K562 (cell line): ENCODE measurements at regions not wholly inside any gene's neighbourhood (a gene's known extent, or its start where the extent isn't known, plus 50 kb on each side); places are given as distances from the start of the nearest gene placed in this dataset.
A peak's percentile ranks its signal among the peaks of the same experiment; 100 is the strongest.

ENCODE experiments used
- BACH1 ChIP-seq: fragments of 200-800 bp; sonication (Bioruptor generic); IDR thresholded peaks from 2 replicates; pipeline ENCODE4 v1.6.1; 2016; ENCODE audit warnings: missing genetic modification characterization, missing compliant biosample characterization
- CBFA2T2 ChIP-seq: fragments of 450-650 bp; conservative IDR thresholded peaks from 2 replicates; pipeline ENCODE4 v1.6.1; 2017; ENCODE audit warnings: mild to moderate bottlenecking
- EP300 ChIP-seq: IDR thresholded peaks from 2 replicates; pipeline ENCODE4 v1.6.1; 2012; ENCODE audit warnings: low read length, improper control_type of control experiment
- FOSL1 ChIP-seq: fragments of 200-800 bp; sonication (Bioruptor generic); conservative IDR thresholded peaks from 2 replicates; pipeline ENCODE4 v1.6.1; 2016; ENCODE audit warnings: missing genetic modification characterization, missing compliant biosample characterization
- GTF2F1 ChIP-seq: IDR thresholded peaks from 2 replicates; pipeline ENCODE4 v1.6.1; 2011; ENCODE audit warnings: low read depth, low read length, improper control_type of control experiment
- NFXL1 ChIP-seq: fragments of 450-650 bp; formaldehyde crosslinking; IDR thresholded peaks from 2 replicates; pipeline ENCODE4 v1.4.0; 2021; ENCODE audit warnings: mild to moderate bottlenecking
- NONO ChIP-seq, 2 experiments: fragments of 200-400 bp in 1 of 2; fragments of 450-650 bp in 1 of 2; formaldehyde crosslinking in 1 of 2; IDR thresholded peaks; 2 replicates each; pipeline ENCODE4 v1.6.1; 2017; ENCODE audit warnings: low read depth in 2 of 2, mild to moderate bottlenecking in 2 of 2, moderate library complexity in 2 of 2, low read length in 1 of 2
- NUFIP1 ChIP-seq: fragments of 450-650 bp; IDR thresholded peaks from 2 replicates; pipeline ENCODE4 v1.6.1; 2018; ENCODE audit not compliant: partially characterized antibody
- ZBTB40 ChIP-seq, 2 experiments: fragments of 450-650 bp in 1 of 2; sonication (generic) in 1 of 2; formaldehyde crosslinking in 1 of 2; IDR thresholded peaks; 2 replicates each; pipeline versions ENCODE4 v1.7.1 to v1.9.0; 2016 to 2022; ENCODE audit warnings: inconsistent platforms in 1 of 2, mild to moderate bottlenecking in 1 of 2, missing genetic modification reagents in 1 of 2
- ZNF175 ChIP-seq: fragments of 200-800 bp; sonication (Bioruptor generic); IDR thresholded peaks from 2 replicates; pipeline ENCODE4 v1.6.1; 2016; ENCODE audit warnings: low read depth, mild to moderate bottlenecking, missing genetic modification characterization, missing compliant biosample characterization
- ZNF655 ChIP-seq: fragments of 250-450 bp; sonication (Bioruptor Pico); IDR thresholded peaks from 2 replicates; pipeline ENCODE4 v1.5.0; 2021
- TF ChIP-seq, protein P1 (sequence below): IDR thresholded peaks from 3 replicates; pipeline ENCODE4 v1.6.1; 2011; ENCODE audit warnings: borderline replicate concordance, mild to moderate bottlenecking, moderate library complexity; ENCODE audit not compliant: insufficient read length; ENCODE audit errors: extremely low read depth
- TF ChIP-seq, protein P2 (sequence below): fragments of 450-650 bp; formaldehyde crosslinking; IDR thresholded peaks from 2 replicates; pipeline ENCODE4 v1.4.0; 2022; ENCODE audit warnings: mild to moderate bottlenecking, moderate library complexity

DNA sequence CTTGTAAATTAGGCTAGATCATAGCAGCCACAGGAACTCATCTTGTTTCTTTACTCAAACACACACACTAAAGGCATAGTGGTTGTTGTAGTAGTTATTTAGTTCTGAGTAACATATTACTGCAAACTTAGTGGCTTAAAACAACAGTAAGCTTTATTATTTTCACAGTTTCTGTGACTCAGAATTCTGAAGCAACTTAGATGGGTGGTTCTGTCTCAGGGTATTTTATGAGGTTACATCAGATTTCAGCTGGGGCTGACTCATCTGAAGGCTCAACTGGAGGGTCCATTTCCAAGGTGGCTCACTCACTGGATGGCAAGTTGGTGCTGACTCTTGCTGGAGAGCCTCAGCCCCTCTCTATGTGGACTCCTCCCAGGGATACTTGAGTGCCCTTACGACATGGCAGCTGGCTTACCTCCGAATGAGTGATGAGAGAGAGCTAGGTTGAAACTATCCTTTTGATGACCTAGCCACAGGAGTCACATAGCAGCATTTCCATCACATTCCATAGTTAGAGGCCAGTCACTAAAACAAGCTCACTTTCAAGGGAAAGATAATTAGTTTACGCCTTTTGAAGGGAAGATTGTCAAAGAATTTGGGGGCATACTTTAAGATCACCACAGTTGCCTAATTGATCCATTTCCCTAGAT, 101.0 kb upstream of the PRNP start (continued):
- TF ChIP-seq ZBTB40 (IDR thresholded peaks at IDR 0.05) (peak; percentile 88), ZBTB40 (CRISPR knock-in tag; IDR thresholded peaks at IDR 0.05) (no peak), EP300 (peak; percentile 56; the same call in 1 of the 2 replicates), ZNF175 (CRISPR knock-in tag) (peak; percentile 72), CBFA2T2 (no peak), FOSL1 (tag) (peak; percentile 95), BACH1 (peak; percentile 26; the same call in 1 of the 2 replicates), NUFIP1 (no peak), ZNF655 (CRISPR knock-in tag) (no peak), NONO (IDR thresholded peaks at IDR 0.05; ENCODE audit: low read depth in 2 of 2, low read length in 1 of 2) (no peak), NFXL1 (CRISPR knock-in tag) (no peak), GTF2F1 (no peak)
- TF ChIP-seq, protein P1, sequence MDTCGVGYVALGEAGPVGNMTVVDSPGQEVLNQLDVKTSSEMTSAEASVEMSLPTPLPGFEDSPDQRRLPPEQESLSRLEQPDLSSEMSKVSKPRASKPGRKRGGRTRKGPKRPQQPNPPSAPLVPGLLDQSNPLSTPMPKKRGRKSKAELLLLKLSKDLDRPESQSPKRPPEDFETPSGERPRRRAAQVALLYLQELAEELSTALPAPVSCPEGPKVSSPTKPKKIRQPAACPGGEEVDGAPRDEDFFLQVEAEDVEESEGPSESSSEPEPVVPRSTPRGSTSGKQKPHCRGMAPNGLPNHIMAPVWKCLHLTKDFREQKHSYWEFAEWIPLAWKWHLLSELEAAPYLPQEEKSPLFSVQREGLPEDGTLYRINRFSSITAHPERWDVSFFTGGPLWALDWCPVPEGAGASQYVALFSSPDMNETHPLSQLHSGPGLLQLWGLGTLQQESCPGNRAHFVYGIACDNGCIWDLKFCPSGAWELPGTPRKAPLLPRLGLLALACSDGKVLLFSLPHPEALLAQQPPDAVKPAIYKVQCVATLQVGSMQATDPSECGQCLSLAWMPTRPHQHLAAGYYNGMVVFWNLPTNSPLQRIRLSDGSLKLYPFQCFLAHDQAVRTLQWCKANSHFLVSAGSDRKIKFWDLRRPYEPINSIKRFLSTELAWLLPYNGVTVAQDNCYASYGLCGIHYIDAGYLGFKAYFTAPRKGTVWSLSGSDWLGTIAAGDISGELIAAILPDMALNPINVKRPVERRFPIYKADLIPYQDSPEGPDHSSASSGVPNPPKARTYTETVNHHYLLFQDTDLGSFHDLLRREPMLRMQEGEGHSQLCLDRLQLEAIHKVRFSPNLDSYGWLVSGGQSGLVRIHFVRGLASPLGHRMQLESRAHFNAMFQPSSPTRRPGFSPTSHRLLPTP = no peak
- TF ChIP-seq, protein P2, sequence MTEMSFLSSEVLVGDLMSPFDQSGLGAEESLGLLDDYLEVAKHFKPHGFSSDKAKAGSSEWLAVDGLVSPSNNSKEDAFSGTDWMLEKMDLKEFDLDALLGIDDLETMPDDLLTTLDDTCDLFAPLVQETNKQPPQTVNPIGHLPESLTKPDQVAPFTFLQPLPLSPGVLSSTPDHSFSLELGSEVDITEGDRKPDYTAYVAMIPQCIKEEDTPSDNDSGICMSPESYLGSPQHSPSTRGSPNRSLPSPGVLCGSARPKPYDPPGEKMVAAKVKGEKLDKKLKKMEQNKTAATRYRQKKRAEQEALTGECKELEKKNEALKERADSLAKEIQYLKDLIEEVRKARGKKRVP (CRISPR knock-in tag) = peak; percentile 34; the same call in 1 of the 2 replicates
